ENCODE measurements at regions not wholly inside any gene's neighbourhood (a gene's known extent, or its start where the extent isn't known, plus 50 kb on each side); places are given as distances from the start of the nearest gene placed in this dataset.

GRCh38 chr17:5861246-5861645 lies 208.9 kb upstream of the WSCD1 start:
- DNase-seq (ENCODE audit: low spot score) = no peak
- no peak for FAIRE-seq

GRCh38 chr17:5861854-5862253 lies 208.3 kb upstream of the WSCD1 start:
- no peak for DNase-seq (ENCODE audit: low spot score)
- no peak for FAIRE-seq

DNA sequence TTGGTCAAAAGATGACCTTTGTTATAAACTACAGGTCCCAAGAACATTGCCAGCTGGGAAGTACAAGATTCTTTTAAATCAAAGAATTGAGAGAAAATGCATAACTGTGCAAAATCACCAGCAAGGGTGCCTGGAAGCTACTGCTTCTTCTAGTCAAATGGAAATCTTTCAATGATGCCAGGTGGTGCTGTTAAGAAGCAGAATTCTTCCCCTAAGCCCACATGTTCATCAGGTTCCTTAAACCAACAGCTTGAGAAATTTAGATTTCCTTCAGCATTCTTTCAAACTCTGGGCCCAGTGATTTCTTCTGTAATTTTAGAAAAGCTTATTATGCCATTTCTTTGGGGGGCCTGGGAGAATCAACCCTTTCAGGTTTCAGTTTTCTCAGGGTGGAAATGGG lies 207.8 kb upstream of the WSCD1 start:
- FAIRE-seq = no peak

DNA sequence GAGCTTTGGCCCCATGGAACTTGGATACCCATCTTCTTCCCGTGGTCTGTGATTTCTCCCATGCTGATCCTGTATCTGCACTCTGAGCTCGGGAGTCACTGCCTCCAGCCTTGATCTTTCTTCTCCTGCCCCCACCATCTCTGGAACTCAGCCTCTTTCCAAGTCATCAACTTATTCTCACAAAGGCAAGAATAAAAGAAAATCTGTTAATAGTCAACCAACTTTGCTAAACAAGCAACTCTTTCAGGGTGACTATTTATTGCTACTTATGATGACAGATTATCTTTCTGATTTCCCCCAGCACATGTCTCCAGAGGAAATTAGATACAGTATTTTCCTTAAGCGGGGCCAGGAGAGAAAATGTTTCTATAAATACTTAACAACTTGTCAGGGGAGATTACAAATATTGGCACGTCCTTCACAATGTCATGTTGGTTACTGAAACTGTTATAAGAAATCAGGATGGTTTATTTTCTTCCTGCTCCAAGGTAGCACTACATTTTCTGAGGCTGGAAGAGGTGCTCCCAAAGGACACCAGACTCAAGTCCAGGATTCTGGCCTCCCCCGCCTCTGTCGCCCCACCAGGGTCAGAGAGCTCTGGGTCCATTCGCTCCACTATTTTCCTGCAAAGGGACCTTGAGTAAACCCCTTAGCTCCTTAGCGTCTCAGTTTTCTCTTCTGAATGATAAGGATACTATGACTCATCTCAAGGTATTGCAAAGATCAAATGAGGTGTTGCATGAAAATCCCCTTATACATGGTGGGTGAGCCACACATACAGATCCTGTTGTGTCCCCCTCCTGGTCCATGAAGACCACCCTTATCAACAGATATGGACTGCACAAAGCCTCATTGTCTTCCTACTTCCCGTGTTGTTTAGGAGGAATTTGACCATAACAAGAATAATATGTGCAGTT lies 205.2 kb upstream of the WSCD1 start:
- no peak for DNase-seq (ENCODE audit: low spot score)
- no peak for FAIRE-seq

More for the DNA sequence above, 207.8 kb upstream of the WSCD1 start:
- no peak for DNase-seq (ENCODE audit: low spot score)

DNA sequence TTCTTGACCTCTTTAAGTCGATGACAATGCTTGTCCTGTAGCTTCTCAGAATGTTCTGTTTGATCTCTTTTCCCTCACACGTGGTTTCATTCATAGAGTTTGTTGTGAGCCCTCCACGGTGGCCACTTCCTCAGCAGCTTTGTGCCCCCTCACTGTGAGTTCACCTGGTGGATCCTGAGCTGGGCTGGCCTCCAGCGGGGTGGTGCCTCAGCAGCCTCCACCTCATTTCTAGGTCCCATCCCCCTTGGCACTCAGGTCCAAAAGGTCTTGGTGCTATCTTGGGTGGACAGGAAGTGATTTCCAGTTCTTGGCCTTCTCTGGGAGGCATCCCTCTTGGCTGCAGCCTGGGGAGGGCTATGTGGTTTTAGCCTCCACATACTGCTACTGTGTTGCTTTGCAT lies 203.2 kb upstream of the WSCD1 start:
- DNase-seq (ENCODE audit: low spot score) (no peak), FAIRE-seq (no peak)

GRCh38 chr17:5869041-5869745 lies 201.0 kb upstream of the WSCD1 start:
- no peak for DNase-seq (ENCODE audit: low spot score)
- no peak for FAIRE-seq

DNA sequence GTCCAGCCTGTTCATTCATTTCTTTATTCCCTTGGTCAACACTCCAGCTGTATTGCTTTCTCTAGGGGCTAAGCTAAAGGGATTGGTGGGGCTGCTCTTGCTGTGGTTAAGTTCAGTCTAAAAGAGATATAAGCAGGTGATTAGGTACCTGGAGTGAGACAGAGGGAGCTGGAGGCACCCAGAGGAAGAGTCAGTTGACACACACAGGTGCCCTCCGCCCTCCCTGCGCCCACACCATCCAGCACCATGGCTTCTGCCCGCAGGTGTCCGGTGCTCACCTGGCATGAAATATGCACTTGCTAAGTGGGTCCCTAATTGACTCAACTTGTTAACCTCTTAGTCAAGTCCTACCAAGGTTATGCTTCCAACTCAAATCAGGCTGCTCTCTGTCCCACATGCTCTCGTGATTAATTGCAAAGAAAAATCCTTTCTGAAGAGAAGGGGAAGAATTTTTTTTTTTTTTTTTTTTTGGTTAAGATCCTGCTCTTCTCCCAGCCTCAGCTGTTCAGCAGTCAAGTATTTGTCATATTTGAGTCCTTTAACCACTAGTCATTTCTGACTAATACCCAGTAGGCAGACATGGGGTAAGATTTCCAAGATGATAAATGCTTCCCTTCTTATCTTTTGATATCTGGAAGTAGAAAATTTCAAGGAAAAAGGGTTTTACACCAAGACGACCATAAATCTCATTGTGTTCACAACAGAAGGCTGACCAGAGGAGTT lies 199.8 kb upstream of the WSCD1 start:
- FAIRE-seq = peak; percentile 73
- peak; percentile 64 for DNase-seq (ENCODE audit: low spot score)

GRCh38 chr17:5871666-5872065 lies 198.5 kb upstream of the WSCD1 start:
- FAIRE-seq = no peak
- no peak for DNase-seq (ENCODE audit: low spot score)

GRCh38 chr17:5872831-5873230 lies 197.3 kb upstream of the WSCD1 start:
- DNase-seq (ENCODE audit: low spot score) (no peak), FAIRE-seq (no peak)

GRCh38 chr17:5873781-5874180 lies 196.4 kb upstream of the WSCD1 start:
- FAIRE-seq (no peak), DNase-seq (ENCODE audit: low spot score) (no peak)

GRCh38 chr17:5874486-5874885 lies 195.7 kb upstream of the WSCD1 start:
- DNase-seq (ENCODE audit: low spot score) (no peak), FAIRE-seq (no peak)

- no peak for FAIRE-seq
These were observed 192.8 kb upstream of the WSCD1 start for GRCh38 chr17:5877366-5877765.

GRCh38 chr17:5877948-5878347 lies 192.2 kb upstream of the WSCD1 start:
- no peak for FAIRE-seq

More at GRCh38 chr17:5877366-5877765, 192.8 kb upstream of the WSCD1 start:
- no peak for DNase-seq (ENCODE audit: low spot score)

GRCh38 chr17:5881849-5882248 lies 188.3 kb upstream of the WSCD1 start:
- no peak for DNase-seq (ENCODE audit: low spot score)
- FAIRE-seq = no peak

More at GRCh38 chr17:5877948-5878347, 192.2 kb upstream of the WSCD1 start:
- DNase-seq (ENCODE audit: low spot score) = no peak

DNA sequence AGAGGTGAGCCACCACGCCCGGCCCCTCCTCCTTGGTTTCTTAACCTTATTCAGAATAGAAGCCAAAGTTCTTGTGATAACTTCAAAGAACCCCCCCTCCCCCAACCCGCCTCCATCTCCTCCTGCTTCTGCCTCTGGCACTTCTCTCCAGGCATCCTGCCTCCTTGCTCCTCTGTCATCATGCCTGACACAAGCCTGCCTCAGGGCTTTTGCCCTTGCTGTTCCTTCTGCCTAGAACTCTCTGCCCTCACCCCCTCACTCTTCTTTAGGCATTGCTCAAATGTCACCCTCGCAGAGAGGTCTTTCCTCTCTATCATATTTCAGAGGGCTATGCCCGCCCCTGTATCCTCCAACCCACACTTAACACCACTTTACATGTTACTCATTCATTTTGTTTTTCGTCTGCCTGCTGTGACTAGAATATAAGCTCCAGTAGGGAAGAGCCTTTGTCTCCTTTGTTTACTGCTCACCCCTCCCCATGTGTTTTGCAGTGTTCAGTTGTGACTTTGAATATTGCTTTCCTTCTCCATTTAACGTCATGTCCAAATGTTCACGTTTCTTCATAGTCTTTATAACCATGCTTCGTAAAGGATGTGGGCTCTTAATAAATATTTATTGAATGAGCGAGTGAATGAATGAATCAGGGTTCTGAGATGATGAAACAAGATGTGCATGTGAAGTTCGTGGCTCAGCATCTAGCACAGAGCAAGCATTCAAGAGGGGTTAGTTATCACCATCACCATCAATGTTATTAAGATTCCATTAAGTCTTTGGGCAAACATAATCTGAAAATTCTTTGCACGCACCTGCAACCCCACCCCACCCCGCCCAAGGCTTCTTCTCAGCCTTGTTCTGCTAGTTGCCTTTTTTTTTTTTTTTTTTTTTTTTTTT lies 186.2 kb upstream of the WSCD1 start:
- DNase-seq (ENCODE audit: low spot score) (no peak), FAIRE-seq (no peak)

DNA sequence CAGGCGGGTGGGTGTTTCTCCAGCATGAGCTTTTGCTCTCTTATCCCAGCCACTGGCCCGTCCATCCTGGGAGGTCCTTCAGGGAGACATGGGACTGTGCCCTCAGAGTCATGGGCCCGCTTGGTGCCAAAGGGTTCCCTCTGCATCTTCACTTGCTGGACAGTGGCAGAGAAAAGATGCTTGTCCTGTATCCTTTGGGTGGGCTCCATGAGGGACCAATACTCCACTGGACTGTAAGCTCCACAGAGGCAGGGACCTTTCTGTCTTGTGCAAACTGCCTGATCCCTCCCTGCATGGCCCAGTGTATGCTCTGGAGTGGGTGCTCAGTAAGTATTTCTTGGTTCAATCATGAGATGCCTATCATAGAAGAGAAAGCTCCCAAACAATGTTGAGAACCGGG lies 184.8 kb upstream of the WSCD1 start:
- FAIRE-seq = no peak

GRCh38 chr17:5888811-5889210 lies 181.4 kb upstream of the WSCD1 start:
- FAIRE-seq (no peak), DNase-seq (ENCODE audit: low spot score) (peak; percentile 5)

More for the DNA sequence above, 184.8 kb upstream of the WSCD1 start:
- DNase-seq (ENCODE audit: low spot score) = no peak

- no peak for FAIRE-seq
- DNase-seq (ENCODE audit: low spot score) = no peak
These were observed 177.1 kb upstream of the WSCD1 start for GRCh38 chr17:5892921-5893675.

- FAIRE-seq = no peak
- no peak for DNase-seq (ENCODE audit: low spot score)
These were observed 176.4 kb upstream of the WSCD1 start for GRCh38 chr17:5893741-5894140.

- FAIRE-seq (no peak), DNase-seq (ENCODE audit: low spot score) (no peak)
These were observed 174.9 kb upstream of the WSCD1 start for GRCh38 chr17:5895276-5895675.

Measured in RCC 7860 (cell line).